ENCODE measurements at regions not wholly inside any gene's neighbourhood (a gene's known extent, or its start where the extent isn't known, plus 50 kb on each side); places are given as distances from the start of the nearest gene placed in this dataset.
"Not testable (repeated sequence)": the region's sequence is repeated elsewhere in the genome, so short reads cannot be mapped to it uniquely, and the experiment has no call there.

GRCh38 chr2:163016882-163017281 is 178.3 kb upstream of the KCNH7 start:
- H3K9me3 Mint-ChIP-seq (ENCODE audit: low read depth, unreplicated experiment); H3K27ac Mint-ChIP-seq (ENCODE audit: unreplicated experiment); DNase-seq; H3K4me1 Mint-ChIP-seq (ENCODE audit: low read depth, unreplicated experiment); intact Hi-C loops (cut with micrococcal nuclease; ENCODE audit: unreplicated experiment); CTCF ChIA-PET; BruUV-seq (replicated peaks); H3K36me3 Mint-ChIP-seq (ENCODE audit: insufficient read depth, unreplicated experiment); H3K4me3 Mint-ChIP-seq (ENCODE audit: low read depth, unreplicated experiment); H3K27me3 Mint-ChIP-seq (ENCODE audit: unreplicated experiment): not testable (repeated sequence)

GRCh38 chr2:163011000-163011399 is 172.4 kb upstream of the KCNH7 start:
- no peaks in the 10 kb centered on the region for H3K36me3 Mint-ChIP-seq (ENCODE audit: insufficient read depth, unreplicated experiment)
- H3K4me3 Mint-ChIP-seq (ENCODE audit: low read depth, unreplicated experiment), result no peak overlapping the region
- no peak for DNase-seq
- no peaks in the 10 kb centered on the region for H3K4me1 Mint-ChIP-seq (ENCODE audit: low read depth, unreplicated experiment)
- no peaks in the 10 kb centered on the region for H3K27me3 Mint-ChIP-seq (ENCODE audit: unreplicated experiment)
- TF ChIP-seq CTCF (IDR thresholded peaks at IDR 0.05; ENCODE audit: unreplicated experiment), result no peak
- no TSS peak for BruUV-seq (replicated peaks)
- intact Hi-C loops (cut with micrococcal nuclease; ENCODE audit: unreplicated experiment), result no loop called here
- CTCF ChIA-PET, result no interaction called here
- H3K9me3 Mint-ChIP-seq (ENCODE audit: low read depth, unreplicated experiment), result peaks cover 3% of the 10 kb centered on the region
- H3K27ac Mint-ChIP-seq (ENCODE audit: unreplicated experiment), result no peak overlapping the region

GRCh38 chr2:163008642-163009041 is 170.1 kb upstream of the KCNH7 start:
- Mint-ChIP-seq H3K27me3 (ENCODE audit: unreplicated experiment) (no peaks in the 10 kb centered on the region), H3K4me1 (ENCODE audit: low read depth, unreplicated experiment) (no peaks in the 10 kb centered on the region), H3K9me3 (ENCODE audit: low read depth, unreplicated experiment) (peaks cover 2% of the 10 kb centered on the region), H3K4me3 (ENCODE audit: low read depth, unreplicated experiment) (no peak overlapping the region), H3K27ac (ENCODE audit: unreplicated experiment) (no peak overlapping the region), H3K36me3 (ENCODE audit: insufficient read depth, unreplicated experiment) (no peaks in the 10 kb centered on the region)
- CTCF ChIA-PET, result no interaction called here
- TF ChIP-seq CTCF (IDR thresholded peaks at IDR 0.05; ENCODE audit: unreplicated experiment), result no peak
- intact Hi-C loops (cut with micrococcal nuclease; ENCODE audit: unreplicated experiment), result no loop called here
- no peak for DNase-seq
- BruUV-seq (replicated peaks), result no TSS peak

- BruUV-seq (replicated peaks), result no TSS peak
- DNase-seq, result no peak
- H3K9me3 Mint-ChIP-seq (ENCODE audit: low read depth, unreplicated experiment), result no peaks in the 10 kb centered on the region
- no peak overlapping the region for H3K4me3 Mint-ChIP-seq (ENCODE audit: low read depth, unreplicated experiment)
- no peak for TF ChIP-seq CTCF (IDR thresholded peaks at IDR 0.05; ENCODE audit: unreplicated experiment)
- CTCF ChIA-PET, result no interaction called here
- no peak overlapping the region for H3K27ac Mint-ChIP-seq (ENCODE audit: unreplicated experiment)
- intact Hi-C loops (cut with micrococcal nuclease; ENCODE audit: unreplicated experiment), result no loop called here
- H3K4me1 Mint-ChIP-seq (ENCODE audit: low read depth, unreplicated experiment), result peaks cover 13% of the 10 kb centered on the region
- H3K36me3 Mint-ChIP-seq (ENCODE audit: insufficient read depth, unreplicated experiment), result no peaks in the 10 kb centered on the region
- no peaks in the 10 kb centered on the region for H3K27me3 Mint-ChIP-seq (ENCODE audit: unreplicated experiment)
Observed at GRCh38 chr2:162994718-162995117, 156.2 kb upstream of the KCNH7 start.

GRCh38 chr2:162992828-162993227 is 154.3 kb upstream of the KCNH7 start:
- intact Hi-C loops (cut with micrococcal nuclease; ENCODE audit: unreplicated experiment), result no loop called here
- Mint-ChIP-seq H3K27me3 (ENCODE audit: unreplicated experiment) (no peaks in the 10 kb centered on the region), H3K4me3 (ENCODE audit: low read depth, unreplicated experiment) (no peak overlapping the region), H3K4me1 (ENCODE audit: low read depth, unreplicated experiment) (peaks cover 19% of the 10 kb centered on the region), H3K9me3 (ENCODE audit: low read depth, unreplicated experiment) (no peaks in the 10 kb centered on the region), H3K36me3 (ENCODE audit: insufficient read depth, unreplicated experiment) (no peaks in the 10 kb centered on the region), H3K27ac (ENCODE audit: unreplicated experiment) (no peak overlapping the region)
- BruUV-seq (replicated peaks), result no TSS peak
- TF ChIP-seq CTCF (IDR thresholded peaks at IDR 0.05; ENCODE audit: unreplicated experiment), result no peak
- no peak for DNase-seq
- CTCF ChIA-PET, result interaction anchor here (0.6 kb wide), 1 partner anchor 106 kb away, joined by 3 read pairs; no protein-coding TSS in a partner anchor

Measured in Calu3 (cell line).